ENCODE measurements at regions not wholly inside any gene's neighbourhood (a gene's known extent, or its start where the extent isn't known, plus 50 kb on each side); places are given as distances from the start of the nearest gene placed in this dataset.
"Not testable (repeated sequence)": the region's sequence is repeated elsewhere in the genome, so short reads cannot be mapped to it uniquely, and the experiment has no call there.

DNA sequence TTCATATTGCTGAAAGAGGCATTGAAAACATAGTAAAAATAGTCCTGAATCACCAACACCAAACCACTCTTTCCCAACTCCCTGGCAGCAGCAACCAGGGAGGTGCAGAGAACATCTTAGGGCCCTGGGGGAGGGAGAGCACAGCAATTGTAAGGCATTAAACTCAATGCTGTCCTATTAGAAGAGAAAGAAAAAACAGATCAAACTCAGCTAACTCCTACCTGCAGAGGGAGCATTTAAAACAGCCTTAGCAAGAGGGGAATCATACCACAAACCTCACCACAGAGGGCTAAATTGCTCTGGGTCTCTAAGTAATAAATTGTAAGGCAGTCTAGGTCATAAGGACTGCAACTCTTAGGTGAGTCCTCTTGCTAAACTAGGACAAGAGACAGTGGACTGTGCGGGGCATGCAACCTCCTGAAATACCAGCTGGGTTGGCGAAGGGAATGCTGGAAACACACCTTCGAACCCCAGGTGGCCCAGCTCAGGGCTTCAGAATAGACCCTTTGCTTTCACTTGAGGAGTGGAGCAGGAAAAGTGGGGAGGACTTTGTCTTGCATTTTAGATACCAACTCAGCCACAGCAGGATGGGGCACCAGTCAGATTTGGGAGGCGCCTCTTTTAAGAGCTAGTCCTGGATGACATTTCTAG is 697.1 kb upstream of the FAT3 start:
- Histone ChIP-seq H3K4me3 (ENCODE audit: low read depth in 1 of 2, low read length in 2 of 2) (no peak overlapping the region), H3K27ac (ENCODE audit: low read depth in 2 of 2, low read length in 1 of 2) (no peak overlapping the region), H3K36me3 (ENCODE audit: control insufficient read depth in 2 of 2, insufficient read depth in 2 of 2, low read length in 1 of 2) (no peaks in the 10 kb centered on the region), H3K4me1 (ENCODE audit: control insufficient read depth in 2 of 2, insufficient read depth in 2 of 2, low read length in 1 of 2) (no peaks in the 10 kb centered on the region), H3K27me3 (ENCODE audit: control insufficient read depth in 1 of 2, insufficient read depth in 2 of 2, low read length in 2 of 2) (no peaks in the 10 kb centered on the region), H3K9me3 (ENCODE audit: control insufficient read depth in 2 of 2, insufficient read depth in 1 of 2, low read depth in 1 of 2, low read length in 1 of 2) (no peaks in the 10 kb centered on the region)
- 73 to 82% methylated on average over 4 of the region's 4 CpGs for WGBS, 2 donors

DNA sequence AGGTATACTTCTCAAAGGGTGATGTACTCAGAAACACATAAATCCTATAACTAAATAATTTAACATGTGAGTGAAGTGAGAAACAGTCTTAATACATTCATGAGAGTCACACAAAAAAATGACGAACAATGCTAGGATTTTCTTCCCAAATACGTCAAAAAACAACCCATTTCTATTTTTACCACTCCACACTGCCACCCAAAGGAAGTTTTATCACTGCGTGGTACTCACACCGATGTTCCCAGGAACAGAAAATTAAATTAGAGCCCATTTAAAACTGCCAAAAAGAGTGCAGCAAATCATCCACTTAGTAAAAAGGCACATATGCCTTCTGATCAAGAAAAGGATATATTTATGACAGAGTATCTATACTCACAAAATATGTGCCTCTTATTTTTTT is 710.9 kb upstream of the FAT3 start:
- no peak overlapping the region for H3K4me3 ChIP-seq (ENCODE audit: low read depth in 1 of 2, low read length in 2 of 2)
- no peaks in the 10 kb centered on the region for H3K36me3 ChIP-seq (ENCODE audit: control insufficient read depth in 2 of 2, insufficient read depth in 2 of 2, low read length in 1 of 2)
- 28 to 41% methylated on average over 4 of the region's 4 CpGs for WGBS, 2 donors
- no peak overlapping the region for H3K27ac ChIP-seq (ENCODE audit: low read depth in 2 of 2, low read length in 1 of 2)
- no peaks in the 10 kb centered on the region for H3K9me3 ChIP-seq (ENCODE audit: control insufficient read depth in 2 of 2, insufficient read depth in 1 of 2, low read depth in 1 of 2, low read length in 1 of 2)
- H3K27me3 ChIP-seq (ENCODE audit: control insufficient read depth in 1 of 2, insufficient read depth in 2 of 2, low read length in 2 of 2) = no peaks in the 10 kb centered on the region
- H3K4me1 ChIP-seq (ENCODE audit: control insufficient read depth in 2 of 2, insufficient read depth in 2 of 2, low read length in 1 of 2) = no peaks in the 10 kb centered on the region

DNA sequence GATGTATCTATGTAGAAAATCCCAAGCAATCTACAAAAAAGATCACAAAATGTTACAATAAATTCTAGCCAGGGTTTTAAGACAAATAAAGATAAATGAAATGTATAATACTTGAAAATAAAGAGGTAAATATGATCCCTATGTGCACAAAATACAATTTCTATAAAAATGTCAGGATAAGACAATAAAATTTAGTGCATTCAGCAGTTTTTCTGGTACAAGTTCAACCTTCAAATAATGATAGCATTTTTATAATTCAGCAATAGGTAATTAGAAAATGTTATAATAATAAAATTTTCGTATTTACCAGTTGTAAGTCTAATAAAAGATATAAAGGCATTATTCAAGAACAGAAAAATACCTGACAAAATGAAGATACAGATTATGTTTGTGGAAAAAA is 726.8 kb upstream of the FAT3 start:
- Histone ChIP-seq H3K36me3 (ENCODE audit: control insufficient read depth in 2 of 2, insufficient read depth in 2 of 2, low read length in 1 of 2) (no peaks in the 10 kb centered on the region), H3K27me3 (ENCODE audit: control insufficient read depth in 1 of 2, insufficient read depth in 2 of 2, low read length in 2 of 2) (no peaks in the 10 kb centered on the region), H3K9me3 (ENCODE audit: control insufficient read depth in 2 of 2, insufficient read depth in 1 of 2, low read depth in 1 of 2, low read length in 1 of 2) (no peaks in the 10 kb centered on the region), H3K27ac (ENCODE audit: low read depth in 2 of 2, low read length in 1 of 2) (no peak overlapping the region), H3K4me3 (ENCODE audit: low read depth in 1 of 2, low read length in 2 of 2) (no peak overlapping the region), H3K4me1 (ENCODE audit: control insufficient read depth in 2 of 2, insufficient read depth in 2 of 2, low read length in 1 of 2) (no peaks in the 10 kb centered on the region)
- whole genome bisulfite sequencing, 2 donors = 71 to 75% methylated on average over 1 of the region's 1 CpG

DNA sequence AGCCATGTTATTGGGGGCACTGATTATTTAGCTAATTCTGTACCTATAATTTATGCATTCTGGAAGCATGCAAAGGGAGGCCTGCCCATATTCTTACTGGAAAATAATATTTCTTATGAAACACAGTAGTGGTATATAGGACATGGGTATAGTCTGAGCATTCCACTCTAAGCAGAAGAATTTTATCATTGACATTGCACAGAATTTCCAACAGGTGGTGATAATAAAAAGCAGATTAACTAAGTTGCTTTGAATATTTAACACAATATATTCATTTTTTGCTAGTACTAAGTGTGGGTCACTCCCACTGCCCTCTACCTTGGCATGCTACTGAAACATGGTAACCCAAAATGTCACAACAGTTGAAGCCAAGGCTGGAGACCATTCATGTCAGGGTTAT is 728.8 kb upstream of the FAT3 start:
- no peak overlapping the region for H3K27ac ChIP-seq (ENCODE audit: low read depth in 2 of 2, low read length in 1 of 2)
- H3K4me3 ChIP-seq (ENCODE audit: low read depth in 1 of 2, low read length in 2 of 2) = no peak overlapping the region
- no peaks in the 10 kb centered on the region for H3K4me1 ChIP-seq (ENCODE audit: control insufficient read depth in 2 of 2, insufficient read depth in 2 of 2, low read length in 1 of 2)
- H3K27me3 ChIP-seq (ENCODE audit: control insufficient read depth in 1 of 2, insufficient read depth in 2 of 2, low read length in 2 of 2) = no peaks in the 10 kb centered on the region
- no peaks in the 10 kb centered on the region for H3K9me3 ChIP-seq (ENCODE audit: control insufficient read depth in 2 of 2, insufficient read depth in 1 of 2, low read depth in 1 of 2, low read length in 1 of 2)
- H3K36me3 ChIP-seq (ENCODE audit: control insufficient read depth in 2 of 2, insufficient read depth in 2 of 2, low read length in 1 of 2) = no peaks in the 10 kb centered on the region

DNA sequence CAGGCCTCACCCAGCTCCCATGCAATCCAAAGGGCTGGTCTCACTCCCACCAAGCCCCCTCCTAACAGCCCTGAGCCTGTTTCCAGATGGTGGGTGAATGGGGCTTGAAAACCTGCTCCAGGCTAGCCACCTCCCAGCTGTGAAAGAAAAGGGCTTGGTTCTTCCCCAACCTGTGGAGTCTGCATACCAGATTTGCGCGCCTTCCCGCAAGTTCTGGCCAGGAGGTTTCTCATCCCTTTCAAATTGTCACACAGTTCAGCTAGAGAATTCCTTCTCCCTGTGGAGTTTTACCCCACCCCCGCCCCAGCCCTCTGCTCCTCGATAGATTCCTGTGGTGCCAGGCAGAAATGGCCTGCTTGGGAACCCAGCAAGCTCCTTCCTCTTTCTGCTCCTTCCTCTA is 734.6 kb upstream of the FAT3 start:
- no peak overlapping the region for H3K4me3 ChIP-seq (ENCODE audit: low read depth in 1 of 2, low read length in 2 of 2)
- WGBS, 2 donors = 60 to 74% methylated on average over 5 of the region's 5 CpGs
- no peaks in the 10 kb centered on the region for H3K9me3 ChIP-seq (ENCODE audit: control insufficient read depth in 2 of 2, insufficient read depth in 1 of 2, low read depth in 1 of 2, low read length in 1 of 2)
- H3K36me3 ChIP-seq (ENCODE audit: control insufficient read depth in 2 of 2, insufficient read depth in 2 of 2, low read length in 1 of 2) = no peaks in the 10 kb centered on the region
- no peak overlapping the region for H3K27ac ChIP-seq (ENCODE audit: low read depth in 2 of 2, low read length in 1 of 2)
- no peaks in the 10 kb centered on the region for H3K4me1 ChIP-seq (ENCODE audit: control insufficient read depth in 2 of 2, insufficient read depth in 2 of 2, low read length in 1 of 2)
- H3K27me3 ChIP-seq (ENCODE audit: control insufficient read depth in 1 of 2, insufficient read depth in 2 of 2, low read length in 2 of 2) = no peaks in the 10 kb centered on the region

DNA sequence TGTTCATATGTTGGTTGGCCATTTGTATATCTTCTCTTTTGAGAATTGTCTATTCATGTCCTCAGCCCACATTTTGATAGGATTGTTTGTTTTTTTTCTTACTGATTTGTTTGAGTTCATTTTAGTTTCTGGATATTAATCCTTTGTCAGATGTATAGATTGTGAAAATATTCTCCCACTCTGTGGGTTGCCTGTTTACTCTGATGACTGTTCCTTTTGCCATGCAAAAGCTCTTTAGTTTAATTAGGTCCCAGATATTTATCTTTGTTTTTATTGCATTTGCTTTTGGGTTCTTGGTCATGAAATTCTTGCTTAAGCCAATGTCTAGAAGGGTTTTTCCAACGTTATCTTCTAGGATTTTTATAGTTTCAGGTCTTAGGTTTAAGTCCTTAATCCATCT is 740.7 kb upstream of the FAT3 start:
- 33 to 50% methylated on average over 1 of the region's 1 CpG for WGBS, 2 donors
- H3K9me3 ChIP-seq (ENCODE audit: control insufficient read depth in 2 of 2, insufficient read depth in 1 of 2, low read depth in 1 of 2, low read length in 1 of 2) = not testable (repeated sequence)

DNA sequence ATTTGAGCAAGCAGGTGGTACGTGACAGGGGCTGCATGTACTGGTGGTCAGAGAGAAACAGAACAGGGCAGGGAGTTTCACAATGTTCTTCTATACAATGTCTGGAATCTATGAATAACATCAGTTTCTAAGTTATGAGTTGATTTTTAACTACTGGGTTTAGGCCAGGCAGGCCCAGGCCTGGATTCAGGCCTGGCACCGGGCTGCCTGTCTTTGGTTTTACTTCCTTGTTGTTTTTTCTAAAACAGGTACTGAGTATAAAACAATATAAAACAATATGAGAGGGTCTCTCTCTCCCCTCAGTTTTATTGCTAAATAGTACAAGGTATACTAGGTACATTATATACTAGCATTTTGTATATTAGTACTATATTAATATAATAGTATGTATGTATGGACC is 742.7 kb upstream of the FAT3 start:
- not testable (repeated sequence) for H3K4me3 ChIP-seq (ENCODE audit: low read depth in 1 of 2, low read length in 2 of 2); H3K4me1 ChIP-seq (ENCODE audit: control insufficient read depth in 2 of 2, insufficient read depth in 2 of 2, low read length in 1 of 2); H3K36me3 ChIP-seq (ENCODE audit: control insufficient read depth in 2 of 2, insufficient read depth in 2 of 2, low read length in 1 of 2); H3K27me3 ChIP-seq (ENCODE audit: control insufficient read depth in 1 of 2, insufficient read depth in 2 of 2, low read length in 2 of 2); H3K9me3 ChIP-seq (ENCODE audit: control insufficient read depth in 2 of 2, insufficient read depth in 1 of 2, low read depth in 1 of 2, low read length in 1 of 2)
- WGBS, 2 donors = 53 to 54% methylated on average over 2 of the region's 2 CpGs
- H3K27ac ChIP-seq (ENCODE audit: low read depth in 2 of 2, low read length in 1 of 2) = peak overlapping the region in 1 of 2 donors; percentile 31

More for the DNA sequence above, 740.7 kb upstream of the FAT3 start:
- H3K27me3 ChIP-seq (ENCODE audit: control insufficient read depth in 1 of 2, insufficient read depth in 2 of 2, low read length in 2 of 2); H3K27ac ChIP-seq (ENCODE audit: low read depth in 2 of 2, low read length in 1 of 2); H3K4me1 ChIP-seq (ENCODE audit: control insufficient read depth in 2 of 2, insufficient read depth in 2 of 2, low read length in 1 of 2); H3K4me3 ChIP-seq (ENCODE audit: low read depth in 1 of 2, low read length in 2 of 2); H3K36me3 ChIP-seq (ENCODE audit: control insufficient read depth in 2 of 2, insufficient read depth in 2 of 2, low read length in 1 of 2): not testable (repeated sequence)

DNA sequence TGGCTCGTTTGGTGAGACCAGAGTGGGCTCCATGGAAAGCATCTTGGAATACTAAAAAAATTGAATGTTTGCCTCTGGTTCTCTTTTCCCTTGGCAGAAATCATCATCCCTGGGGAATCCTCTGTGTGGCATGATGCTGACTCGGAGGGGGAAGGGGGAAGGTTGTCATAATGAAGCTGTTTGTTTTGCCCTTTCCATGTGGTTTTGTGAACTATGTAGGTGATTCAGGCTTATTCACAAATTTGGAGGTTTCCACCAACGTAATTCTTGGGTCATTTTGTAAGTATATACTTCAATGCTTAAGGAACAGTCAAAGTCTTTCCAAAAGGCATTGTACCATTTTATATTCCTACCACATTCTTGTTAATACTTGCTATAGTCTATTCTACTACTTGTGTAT is 754.0 kb upstream of the FAT3 start:
- no peaks in the 10 kb centered on the region for H3K4me1 ChIP-seq (ENCODE audit: control insufficient read depth in 2 of 2, insufficient read depth in 2 of 2, low read length in 1 of 2)
- H3K27me3 ChIP-seq (ENCODE audit: control insufficient read depth in 1 of 2, insufficient read depth in 2 of 2, low read length in 2 of 2) = no peaks in the 10 kb centered on the region
- no peaks in the 10 kb centered on the region for H3K36me3 ChIP-seq (ENCODE audit: control insufficient read depth in 2 of 2, insufficient read depth in 2 of 2, low read length in 1 of 2)
- H3K9me3 ChIP-seq (ENCODE audit: control insufficient read depth in 2 of 2, insufficient read depth in 1 of 2, low read depth in 1 of 2, low read length in 1 of 2) = peaks cover 0 to 7% of the 10 kb centered on the region in 2 donors
- no peak overlapping the region for H3K4me3 ChIP-seq (ENCODE audit: low read depth in 1 of 2, low read length in 2 of 2)
- WGBS, 2 donors = 49 to 52% methylated on average over 3 of the region's 3 CpGs
- H3K27ac ChIP-seq (ENCODE audit: low read depth in 2 of 2, low read length in 1 of 2) = no peak overlapping the region

DNA sequence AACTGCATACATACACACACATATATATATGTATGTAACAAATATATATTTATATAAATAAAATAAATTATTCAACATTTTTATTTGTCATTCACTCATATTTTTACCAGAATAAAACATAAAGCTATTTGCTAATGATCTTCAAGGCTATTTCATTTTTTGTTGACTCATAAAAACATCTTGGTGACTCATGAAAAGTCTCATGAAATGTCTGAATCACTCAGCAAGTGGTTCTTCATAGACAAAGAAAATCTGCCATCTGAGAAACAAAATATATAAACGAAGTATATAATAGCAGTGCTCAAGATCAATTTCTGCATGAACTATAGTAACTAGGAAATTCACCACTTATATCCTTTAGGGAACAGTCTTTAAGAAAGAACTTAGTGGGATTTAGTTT is 764.8 kb upstream of the FAT3 start:
- 58 to 67% methylated on average over 1 of the region's 1 CpG for WGBS, 2 donors
- Histone ChIP-seq H3K36me3 (ENCODE audit: control insufficient read depth in 2 of 2, insufficient read depth in 2 of 2, low read length in 1 of 2) (no peaks in the 10 kb centered on the region), H3K27ac (ENCODE audit: low read depth in 2 of 2, low read length in 1 of 2) (no peak overlapping the region), H3K4me1 (ENCODE audit: control insufficient read depth in 2 of 2, insufficient read depth in 2 of 2, low read length in 1 of 2) (no peaks in the 10 kb centered on the region), H3K27me3 (ENCODE audit: control insufficient read depth in 1 of 2, insufficient read depth in 2 of 2, low read length in 2 of 2) (no peaks in the 10 kb centered on the region), H3K9me3 (ENCODE audit: control insufficient read depth in 2 of 2, insufficient read depth in 1 of 2, low read depth in 1 of 2, low read length in 1 of 2) (no peaks in the 10 kb centered on the region), H3K4me3 (ENCODE audit: low read depth in 1 of 2, low read length in 2 of 2) (no peak overlapping the region)

DNA sequence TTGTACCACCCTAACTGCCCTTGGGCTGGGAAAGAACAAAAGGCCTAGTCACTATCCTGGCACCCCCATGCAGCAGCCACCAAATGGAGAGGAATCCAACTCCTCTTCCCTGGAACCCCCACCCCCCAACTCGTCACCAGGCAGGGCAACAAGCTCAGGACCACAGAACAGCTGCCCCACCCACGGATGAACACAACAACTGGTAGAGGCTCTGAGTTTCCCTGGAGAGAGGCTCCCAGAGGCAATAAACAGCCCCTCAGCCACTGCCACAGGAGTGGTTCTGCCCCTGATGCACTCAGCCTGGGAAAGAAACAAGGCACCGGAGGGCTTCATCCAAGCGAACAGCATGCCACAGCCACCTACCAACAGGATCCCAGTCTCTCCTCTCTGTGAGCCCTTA is 778.4 kb upstream of the FAT3 start:
- 76 to 78% methylated on average over 4 of the region's 4 CpGs for WGBS, 2 donors
- Histone ChIP-seq H3K27ac (ENCODE audit: low read depth in 2 of 2, low read length in 1 of 2) (no peak overlapping the region), H3K9me3 (ENCODE audit: control insufficient read depth in 2 of 2, insufficient read depth in 1 of 2, low read depth in 1 of 2, low read length in 1 of 2) (peaks cover 6 to 7% of the 10 kb centered on the region in 2 donors), H3K27me3 (ENCODE audit: control insufficient read depth in 1 of 2, insufficient read depth in 2 of 2, low read length in 2 of 2) (no peaks in the 10 kb centered on the region), H3K36me3 (ENCODE audit: control insufficient read depth in 2 of 2, insufficient read depth in 2 of 2, low read length in 1 of 2) (no peaks in the 10 kb centered on the region), H3K4me1 (ENCODE audit: control insufficient read depth in 2 of 2, insufficient read depth in 2 of 2, low read length in 1 of 2) (no peaks in the 10 kb centered on the region), H3K4me3 (ENCODE audit: low read depth in 1 of 2, low read length in 2 of 2) (no peak overlapping the region)

Data from esophagus (tissue), 2 donors.